ENCODE measurements at regions not wholly inside any gene's neighbourhood (a gene's known extent, or its start where the extent isn't known, plus 50 kb on each side); places are given as distances from the start of the nearest gene placed in this dataset.
"Not testable (repeated sequence)": the region's sequence is repeated elsewhere in the genome, so short reads cannot be mapped to it uniquely, and the experiment has no call there.

- ChIA-PET POLR2A (no interaction called here), CTCF (no interaction called here)
- TF ChIP-seq CTCF (IDR thresholded peaks at IDR 0.05; ENCODE audit: control extremely low read depth, extremely low read depth, low read depth, missing control alignments): no peak
- DNase-seq (ENCODE audit: extremely low spot score): no peak
Observed at GRCh38 chr6:113219783-113220182, 637.4 kb upstream of the MARCKS start.

DNA sequence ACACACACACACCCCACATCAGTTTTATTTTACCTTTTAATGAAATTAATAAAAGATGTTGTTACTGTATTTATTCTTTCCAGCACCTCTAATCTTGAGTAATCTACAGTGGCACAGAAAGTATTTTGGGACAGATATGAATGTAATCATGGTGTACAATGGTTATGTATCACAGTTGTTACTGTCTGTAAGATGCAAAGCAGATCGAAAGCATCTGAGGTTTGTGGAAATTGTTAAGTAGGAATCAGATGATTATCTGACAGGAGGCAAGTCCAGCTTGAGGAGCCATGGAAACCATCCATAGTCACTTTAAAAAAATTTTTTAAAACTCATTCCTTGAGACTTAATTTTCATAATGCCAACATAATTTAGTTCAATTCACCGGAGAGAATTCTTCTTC lies 636.3 kb upstream of the MARCKS start:
- CTCF ChIA-PET: interaction anchor here (1.7 kb wide), 1 partner anchor 17 kb away, joined by 3 read pairs; no protein-coding TSS in a partner anchor
- POLR2A ChIA-PET: no interaction called here
- TF ChIP-seq CTCF (IDR thresholded peaks at IDR 0.05; ENCODE audit: control extremely low read depth, extremely low read depth, low read depth, missing control alignments): no peak

GRCh38 chr6:113221850-113222249 lies 635.3 kb upstream of the MARCKS start:
- ChIA-PET POLR2A (no interaction called here), CTCF (interaction anchor here (1.7 kb wide), 1 partner anchor 19 kb away, joined by 3 read pairs; no protein-coding TSS in a partner anchor)
- no peak for DNase-seq (ENCODE audit: extremely low spot score)
- no peak for TF ChIP-seq CTCF (IDR thresholded peaks at IDR 0.05; ENCODE audit: control extremely low read depth, extremely low read depth, low read depth, missing control alignments)

More for the DNA sequence above, 636.3 kb upstream of the MARCKS start:
- no peak for DNase-seq (ENCODE audit: extremely low spot score)

- ChIA-PET POLR2A (no interaction called here), CTCF (no interaction called here)
- no peak for TF ChIP-seq CTCF (IDR thresholded peaks at IDR 0.05; ENCODE audit: control extremely low read depth, extremely low read depth, low read depth, missing control alignments)
- DNase-seq (ENCODE audit: extremely low spot score): no peak
Observed at GRCh38 chr6:113246186-113246585, 611.0 kb upstream of the MARCKS start.

GRCh38 chr6:113248532-113248931 lies 608.6 kb upstream of the MARCKS start:
- CTCF ChIA-PET: no interaction called here
- POLR2A ChIA-PET: no interaction called here
- no peak for DNase-seq (ENCODE audit: extremely low spot score)
- no peak for TF ChIP-seq CTCF (IDR thresholded peaks at IDR 0.05; ENCODE audit: control extremely low read depth, extremely low read depth, low read depth, missing control alignments)

GRCh38 chr6:113254194-113254593 lies 603.0 kb upstream of the MARCKS start:
- DNase-seq (ENCODE audit: extremely low spot score); POLR2A ChIA-PET: not testable (repeated sequence)
- CTCF ChIA-PET: interaction anchor here (0.7 kb wide), 1 partner anchor 16 kb away, joined by 3 read pairs; no protein-coding TSS in a partner anchor

DNA sequence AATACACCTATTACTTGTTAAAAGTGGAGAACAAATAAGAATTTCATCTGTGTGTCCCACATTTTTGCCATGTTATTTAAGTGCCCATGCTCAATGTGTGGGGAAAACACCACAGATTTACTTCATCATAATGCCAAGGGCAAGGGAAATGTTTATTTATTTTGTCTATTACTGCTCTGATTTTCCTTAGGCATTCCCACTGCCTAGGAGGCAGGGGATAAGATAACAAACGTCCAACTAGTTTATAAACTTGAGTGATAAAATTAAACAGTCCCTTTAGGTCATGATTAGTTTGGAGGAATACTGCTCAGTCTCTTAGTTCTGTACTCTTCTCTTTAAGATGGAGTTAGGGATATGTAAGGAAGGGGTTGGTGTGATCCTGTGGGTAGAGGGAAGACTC lies 598.4 kb upstream of the MARCKS start:
- ChIA-PET CTCF (no interaction called here), POLR2A (no interaction called here)
- DNase-seq (ENCODE audit: extremely low spot score): no peak
- TF ChIP-seq CTCF (IDR thresholded peaks at IDR 0.05; ENCODE audit: control extremely low read depth, extremely low read depth, low read depth, missing control alignments): no peak

Data from GM10248 (cell line).